ENCODE measurements at regions not wholly inside any gene's neighbourhood (a gene's known extent, or its start where the extent isn't known, plus 50 kb on each side); places are given as distances from the start of the nearest gene placed in this dataset.

DNA sequence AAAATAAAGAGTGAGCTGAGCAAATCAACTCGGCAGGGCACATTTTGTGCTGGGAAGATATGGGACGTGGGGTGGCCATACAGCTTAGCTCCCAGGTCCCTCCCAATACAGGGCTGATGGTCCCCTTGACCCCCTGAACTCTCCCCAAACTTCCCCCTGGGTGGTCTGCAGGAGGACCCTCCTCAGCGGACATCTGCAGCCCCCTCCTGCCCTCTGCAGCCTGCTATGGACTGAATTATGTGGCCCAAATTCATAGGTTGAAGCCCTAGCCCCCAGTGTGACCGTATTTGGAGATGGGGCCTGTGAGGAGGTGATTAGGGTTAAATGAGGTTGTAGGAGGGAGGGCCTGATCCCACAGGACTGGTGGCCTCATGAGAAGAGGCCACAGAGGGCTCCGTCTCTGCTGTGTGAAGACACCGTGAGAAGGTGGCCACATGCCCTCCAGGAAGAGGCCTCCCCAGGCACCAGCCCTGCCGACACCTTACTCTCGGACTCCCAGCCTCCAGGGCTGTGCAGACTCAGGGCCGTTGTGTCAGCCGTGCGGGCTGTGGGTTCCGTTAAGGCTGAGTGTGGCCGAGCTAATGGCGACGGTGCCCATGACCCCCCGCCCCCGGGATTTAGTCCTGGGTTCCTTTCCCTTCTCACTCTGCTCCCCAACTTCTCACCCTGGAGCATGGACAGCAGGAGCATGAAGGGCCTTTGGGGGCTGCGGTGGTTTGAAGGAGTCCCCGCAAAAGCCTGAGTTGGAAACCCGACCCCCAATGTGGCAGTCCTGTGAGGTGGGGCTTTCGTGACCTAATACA is 1042.8 kb downstream of the BRD1 start:
- no peaks in the 10 kb centered on the region for H3K4me1 ChIP-seq (ENCODE audit: insufficient read depth)
- H3K4me3 ChIP-seq, result no peak overlapping the region
- DNase-seq, result no peak
- TF ChIP-seq EP300 (IDR thresholded peaks at IDR 0.05) (no peak), POLR2A (IDR thresholded peaks at IDR 0.05) (no peak)
- TF ChIP-seq, protein P1, sequence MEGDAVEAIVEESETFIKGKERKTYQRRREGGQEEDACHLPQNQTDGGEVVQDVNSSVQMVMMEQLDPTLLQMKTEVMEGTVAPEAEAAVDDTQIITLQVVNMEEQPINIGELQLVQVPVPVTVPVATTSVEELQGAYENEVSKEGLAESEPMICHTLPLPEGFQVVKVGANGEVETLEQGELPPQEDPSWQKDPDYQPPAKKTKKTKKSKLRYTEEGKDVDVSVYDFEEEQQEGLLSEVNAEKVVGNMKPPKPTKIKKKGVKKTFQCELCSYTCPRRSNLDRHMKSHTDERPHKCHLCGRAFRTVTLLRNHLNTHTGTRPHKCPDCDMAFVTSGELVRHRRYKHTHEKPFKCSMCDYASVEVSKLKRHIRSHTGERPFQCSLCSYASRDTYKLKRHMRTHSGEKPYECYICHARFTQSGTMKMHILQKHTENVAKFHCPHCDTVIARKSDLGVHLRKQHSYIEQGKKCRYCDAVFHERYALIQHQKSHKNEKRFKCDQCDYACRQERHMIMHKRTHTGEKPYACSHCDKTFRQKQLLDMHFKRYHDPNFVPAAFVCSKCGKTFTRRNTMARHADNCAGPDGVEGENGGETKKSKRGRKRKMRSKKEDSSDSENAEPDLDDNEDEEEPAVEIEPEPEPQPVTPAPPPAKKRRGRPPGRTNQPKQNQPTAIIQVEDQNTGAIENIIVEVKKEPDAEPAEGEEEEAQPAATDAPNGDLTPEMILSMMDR (IDR thresholded peaks at IDR 0.05), result no peak
- no peaks in the 10 kb centered on the region for H3K9me3 ChIP-seq
- intact Hi-C loops (cut with DNase I), result no loop called here
- no peaks in the 10 kb centered on the region for H3K27me3 ChIP-seq
- 90 to 92% (median 90%) methylated on average over 21 of the region's 21 CpGs for WGBS, 3 donors
- H3K36me3 ChIP-seq, result no peaks in the 10 kb centered on the region
- no peak overlapping the region for H3K27ac ChIP-seq

DNA sequence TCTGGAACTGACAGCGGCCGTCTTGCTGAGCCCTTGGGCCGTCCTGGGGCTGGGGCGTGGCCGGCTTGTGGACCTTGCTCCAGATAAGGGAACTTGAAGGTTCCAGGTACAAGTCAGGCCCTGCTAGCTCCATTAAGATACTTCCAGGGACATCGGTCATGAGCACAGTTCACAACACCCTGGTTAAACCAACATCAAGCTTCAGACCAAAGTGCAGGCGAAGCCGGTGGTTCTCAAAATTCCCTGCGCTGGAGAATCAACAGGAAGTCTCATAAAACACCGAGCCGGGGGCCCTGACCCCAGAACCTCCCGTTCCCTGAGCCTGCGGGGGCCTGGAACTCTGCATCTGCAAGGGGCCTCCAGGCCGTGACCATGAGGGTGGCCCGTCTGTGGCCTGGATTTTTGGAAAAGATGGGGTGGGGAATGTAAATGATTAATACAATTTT is 1043.8 kb downstream of the BRD1 start:
- intact Hi-C loops (cut with DNase I), result no loop called here
- no peak for DNase-seq
- Histone ChIP-seq H3K27me3 (no peaks in the 10 kb centered on the region), H3K9me3 (no peaks in the 10 kb centered on the region), H3K27ac (no peak overlapping the region), H3K36me3 (no peaks in the 10 kb centered on the region), H3K4me1 (ENCODE audit: insufficient read depth) (no peaks in the 10 kb centered on the region), H3K4me3 (no peak overlapping the region)
- 91 to 92% (median 92%) methylated on average over 15 of the region's 15 CpGs for WGBS, 3 donors
- TF ChIP-seq POLR2A (IDR thresholded peaks at IDR 0.05), result no peak
- TF ChIP-seq, protein P1 (IDR thresholded peaks at IDR 0.05), result no peak

DNA sequence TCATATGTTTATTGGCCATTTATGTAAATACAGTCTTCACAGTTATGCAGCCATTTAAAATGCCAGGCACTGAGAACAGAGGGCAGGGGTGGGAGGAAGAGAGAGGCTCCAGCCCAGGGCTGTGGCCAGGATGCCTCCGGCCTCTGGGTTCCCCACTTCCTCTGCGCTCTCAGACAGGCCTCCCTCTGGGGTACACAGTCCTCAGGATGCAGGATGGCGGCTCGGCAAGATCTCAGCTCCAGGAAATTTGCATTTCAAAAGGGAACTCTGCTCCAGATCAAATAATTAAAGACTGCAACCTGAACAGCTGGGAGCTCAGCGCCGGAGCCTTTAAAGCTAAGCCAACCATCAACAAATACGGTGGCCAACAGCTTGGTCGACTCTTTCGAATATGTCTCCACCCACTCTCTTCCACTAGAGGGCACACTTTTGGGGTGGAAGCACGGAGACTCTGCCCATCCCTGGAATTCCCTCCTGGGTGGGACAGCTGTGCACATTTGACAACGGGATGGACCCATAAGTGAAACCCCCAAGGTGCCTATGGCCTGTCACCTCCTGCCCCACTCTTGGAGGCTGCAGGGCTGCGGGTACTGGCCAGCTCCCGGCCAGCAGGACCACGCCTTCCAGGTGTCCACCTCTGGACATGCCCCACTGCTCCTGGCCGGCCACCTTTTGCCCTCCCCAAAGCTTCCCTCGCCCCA is 1044.7 kb downstream of the BRD1 start:
- no peak for DNase-seq
- Histone ChIP-seq H3K4me3 (no peak overlapping the region), H3K4me1 (ENCODE audit: insufficient read depth) (no peaks in the 10 kb centered on the region), H3K27me3 (no peaks in the 10 kb centered on the region), H3K9me3 (no peaks in the 10 kb centered on the region), H3K36me3 (no peaks in the 10 kb centered on the region), H3K27ac (no peak overlapping the region)
- WGBS, 3 donors, result 50 to 55% (median 53%) methylated on average over 16 of the region's 16 CpGs
- intact Hi-C loops (cut with DNase I), result no loop called here
- TF ChIP-seq, protein P1 (IDR thresholded peaks at IDR 0.05), result no peak
- no peak for TF ChIP-seq POLR2A (IDR thresholded peaks at IDR 0.05)
- no peak for TF ChIP-seq EP300 (IDR thresholded peaks at IDR 0.05)

DNA sequence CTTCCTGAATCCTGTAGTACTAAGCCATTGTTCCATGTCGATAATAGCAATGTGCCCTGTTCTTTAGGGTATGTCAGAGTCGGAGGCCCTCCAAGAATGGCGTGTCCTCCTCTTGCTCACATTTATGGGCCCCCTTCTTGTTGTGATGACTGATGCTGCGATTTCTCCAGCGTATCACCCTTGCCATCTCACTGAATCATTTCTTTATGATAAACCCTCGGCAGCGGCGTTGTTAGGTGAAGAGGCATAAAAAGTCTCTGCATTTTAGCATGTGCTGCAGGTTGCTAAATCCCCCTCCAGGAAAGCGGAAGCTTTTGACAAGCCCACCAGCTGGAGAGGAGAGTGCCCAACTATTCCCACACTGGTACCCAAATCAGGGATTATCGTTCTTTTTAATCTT is 1045.3 kb downstream of the BRD1 start:
- Histone ChIP-seq H3K4me3 (no peak overlapping the region), H3K9me3 (no peaks in the 10 kb centered on the region), H3K36me3 (no peaks in the 10 kb centered on the region), H3K4me1 (ENCODE audit: insufficient read depth) (no peaks in the 10 kb centered on the region), H3K27ac (no peak overlapping the region), H3K27me3 (no peaks in the 10 kb centered on the region)
- WGBS, 3 donors, result 92 to 95% (median 94%) methylated on average over 10 of the region's 10 CpGs
- TF ChIP-seq, protein P1 (IDR thresholded peaks at IDR 0.05), result no peak
- no peak for TF ChIP-seq EP300 (IDR thresholded peaks at IDR 0.05)
- no peak for TF ChIP-seq POLR2A (IDR thresholded peaks at IDR 0.05)
- no peak for DNase-seq
- intact Hi-C loops (cut with DNase I), result no loop called here
